GM20000 (cell line): ENCODE measurements at regions not wholly inside any gene's neighbourhood (a gene's known extent, or its start where the extent isn't known, plus 50 kb on each side); places are given as distances from the start of the nearest gene placed in this dataset.

Experiments
- DNase-seq: peaks from one replicate; pipeline ENCODE4 v3.0.0; 2012; ENCODE audit warnings: low spot score
- CTCF ChIP-seq: IDR thresholded peaks from 2 replicates; pipeline ENCODE4 v1.5.1; 2012; ENCODE audit warnings: mild to moderate bottlenecking, control low read depth; ENCODE audit errors: extremely low read depth, missing control alignments

DNA sequence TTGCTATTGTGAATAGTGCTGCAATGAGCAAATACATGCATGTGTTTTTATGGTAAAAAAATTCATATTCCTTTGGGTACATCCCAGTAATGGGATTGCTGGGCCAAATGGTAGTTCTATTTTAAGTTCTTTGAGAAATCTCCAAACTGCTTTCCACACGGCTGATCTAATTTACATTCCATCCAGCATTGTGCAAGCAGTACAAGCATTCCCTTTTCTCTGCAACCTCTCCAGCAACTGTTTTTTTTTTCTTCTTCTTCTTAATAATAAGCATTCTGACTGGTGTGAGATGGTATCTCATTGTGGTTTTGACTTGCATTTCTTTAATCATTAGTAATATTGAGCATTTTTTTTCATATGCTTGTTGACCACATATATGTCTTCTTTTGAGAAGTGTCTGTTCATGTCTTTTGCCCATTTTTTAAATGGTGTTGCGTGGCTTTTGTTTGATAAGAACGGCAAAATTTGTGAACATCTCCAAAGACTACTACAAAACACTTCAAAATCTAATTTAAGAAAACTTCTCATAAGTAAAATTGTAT, 136.1 kb upstream of the MYO3A start:
- no peak for TF ChIP-seq CTCF
- no peak for DNase-seq

GRCh38 chr10:25804505-25804904, 129.5 kb upstream of the MYO3A start:
- TF ChIP-seq CTCF, result no peak
- DNase-seq, result no peak

DNA sequence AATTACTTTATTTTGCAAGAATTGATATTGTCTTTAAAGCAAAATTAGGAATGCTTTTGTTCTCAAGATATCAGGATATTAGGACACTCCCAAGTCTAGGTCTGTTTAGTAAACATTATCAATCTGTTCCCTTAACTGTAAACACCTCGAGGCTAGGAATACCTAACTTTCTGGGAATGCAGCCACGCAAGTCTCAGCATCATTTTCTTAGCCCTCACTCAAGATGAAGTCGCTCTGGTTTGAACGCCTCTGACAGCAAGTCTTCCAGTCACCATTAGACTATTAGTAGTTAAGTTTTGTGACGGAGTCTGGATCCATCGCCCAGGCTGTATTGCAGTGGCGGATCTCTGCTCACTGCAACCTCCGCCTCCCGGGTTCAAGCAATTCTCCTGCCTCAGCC, 128.0 kb upstream of the MYO3A start:
- no peak for TF ChIP-seq CTCF
- DNase-seq, result no peak

- no peak for DNase-seq
- no peak for TF ChIP-seq CTCF
Measured at GRCh38 chr10:25808372-25808771, 125.7 kb upstream of the MYO3A start.

DNA sequence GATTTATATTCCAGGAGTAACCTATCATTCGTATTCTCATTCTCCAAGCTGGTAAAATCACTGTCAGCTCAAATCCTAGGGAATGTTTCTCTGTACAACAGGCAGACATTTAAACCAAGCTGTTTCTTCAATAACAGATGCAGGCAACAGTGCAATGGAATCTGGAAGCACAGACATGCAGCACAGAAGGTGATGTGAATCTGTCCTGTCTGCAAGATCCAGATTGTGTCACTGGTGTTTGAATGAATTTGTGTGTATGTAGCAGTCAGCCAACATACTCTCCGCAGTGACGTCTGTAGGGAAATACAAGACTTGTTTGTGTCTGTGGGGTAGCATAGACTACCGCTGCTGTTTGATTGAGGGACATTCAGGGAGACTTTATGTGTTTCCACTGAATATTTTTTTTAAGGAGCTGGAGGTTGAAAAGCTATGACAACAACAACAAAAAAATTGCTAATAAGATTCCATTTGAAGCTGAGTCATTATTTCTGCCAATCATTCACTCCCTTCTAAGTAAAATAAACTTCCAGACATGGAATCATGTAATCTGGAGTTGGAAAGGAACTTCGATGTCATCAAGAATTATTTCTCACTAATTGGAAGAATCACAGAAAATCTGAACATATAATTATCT, 122.9 kb upstream of the MYO3A start:
- DNase-seq, result no peak
- no peak for TF ChIP-seq CTCF

DNA sequence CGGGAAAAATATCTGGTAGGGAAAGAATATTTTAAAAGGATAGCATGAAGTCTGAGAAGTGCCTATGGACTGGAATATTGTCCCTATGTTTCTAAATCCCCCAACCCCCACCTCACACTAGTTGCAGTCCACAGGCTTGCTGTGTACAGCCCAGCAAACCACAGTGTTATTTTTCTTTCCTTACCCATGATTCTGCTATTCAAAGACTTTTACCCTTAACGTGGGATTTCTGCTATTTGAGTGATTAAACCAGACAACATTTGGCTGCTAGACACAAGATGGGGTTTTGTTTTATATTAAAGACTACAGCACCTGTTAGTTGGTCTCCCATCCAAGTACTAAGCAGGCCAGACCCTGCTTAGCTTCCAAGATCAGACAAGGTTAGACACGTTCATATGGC, 120.5 kb upstream of the MYO3A start:
- DNase-seq, result no peak

DNA sequence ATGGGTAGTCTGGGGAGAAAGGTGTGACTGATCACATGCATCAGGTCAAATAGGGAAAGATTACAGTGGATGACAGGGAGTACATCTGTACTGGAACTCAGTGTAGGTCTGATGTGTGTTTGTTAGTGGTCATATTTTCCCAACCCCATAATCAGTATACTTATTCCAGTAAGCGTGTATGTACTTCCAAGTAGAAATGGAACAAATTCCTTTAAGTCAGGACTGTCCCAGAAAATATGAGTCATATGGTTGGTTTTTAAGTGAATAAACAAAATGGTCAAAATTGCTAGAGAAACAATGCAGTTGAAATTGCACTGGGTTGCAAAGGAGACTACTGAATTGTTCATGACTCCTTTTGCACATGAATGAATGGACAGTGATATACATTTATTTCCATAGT, 118.8 kb upstream of the MYO3A start:
- no peak for TF ChIP-seq CTCF
- DNase-seq, result no peak

More for the DNA sequence above, 120.5 kb upstream of the MYO3A start:
- TF ChIP-seq CTCF, result no peak
